Astrocyte (in vitro differentiated cells and primary cell): ENCODE measurements at regions not wholly inside any gene's neighbourhood (a gene's known extent, or its start where the extent isn't known, plus 50 kb on each side); places are given as distances from the start of the nearest gene placed in this dataset.
A peak's percentile ranks its signal among the peaks of the same experiment; 100 is the strongest.
"Not testable (repeated sequence)": the region's sequence is repeated elsewhere in the genome, so short reads cannot be mapped to it uniquely, and the experiment has no call there.

Experiments
- DNase-seq: peaks from one replicate; pipeline ENCODE4 v3.0.0-alpha.2; 2010; ENCODE audit warnings: low read depth
- FAIRE-seq: peaks from 2 replicates; lab custom pipeline; 2011; peaks lifted over from hg19 to GRCh38; lab: Jason Lieb, UNC
- H2AFZ ChIP-seq: 2 replicates; pipeline ENCODE4 v1.6.0; 2012; ENCODE audit warnings: low read depth, low read length, inconsistent platforms
- H3K27ac ChIP-seq: 2 replicates; pipeline ENCODE4 v1.5.1; 2011; ENCODE audit warnings: low read depth, low read length, inconsistent platforms
- H3K27me3 ChIP-seq: 2 replicates; pipeline ENCODE4 v1.6.0; 2011; ENCODE audit warnings: low read length, inconsistent platforms; ENCODE audit not compliant: insufficient read depth
- H3K36me3 ChIP-seq: 2 replicates; pipeline ENCODE4 v1.5.1; 2011; ENCODE audit warnings: low read length, inconsistent platforms; ENCODE audit not compliant: insufficient read depth
- H3K4me1 ChIP-seq: 2 replicates; pipeline ENCODE4 v1.5.1; 2011; ENCODE audit warnings: low read length, inconsistent platforms; ENCODE audit not compliant: insufficient read depth
- H3K4me2 ChIP-seq: 2 replicates; pipeline ENCODE4 v1.6.0; 2012; ENCODE audit warnings: low read length, inconsistent platforms
- H3K4me3 ChIP-seq: 2 replicates; pipeline ENCODE4 v1.5.1; 2011; ENCODE audit warnings: low read depth, mild to moderate bottlenecking, low read length, inconsistent platforms; ENCODE audit not compliant: insufficient read depth
- H3K79me2 ChIP-seq: 2 replicates; pipeline ENCODE4 v1.6.0; 2012; ENCODE audit warnings: mild to moderate bottlenecking, low read length, inconsistent platforms; ENCODE audit not compliant: insufficient read depth
- H3K9ac ChIP-seq: 2 replicates; pipeline ENCODE4 v1.6.0; 2012; ENCODE audit warnings: mild to moderate bottlenecking, low read length, inconsistent platforms
- H3K9me3 ChIP-seq: 2 replicates; pipeline ENCODE4 v1.5.1; 2012; ENCODE audit warnings: low read depth, mild to moderate bottlenecking, low read length, inconsistent platforms; ENCODE audit not compliant: insufficient read depth
- H4K20me1 ChIP-seq: 2 replicates; pipeline ENCODE4 v1.6.0; 2012; ENCODE audit warnings: low read length, inconsistent platforms; ENCODE audit not compliant: insufficient read depth
- H3K27ac Mint-ChIP-seq: one replicate; pipeline ENCODE4 v1.8.0; 2021; ENCODE audit warnings: mild to moderate bottlenecking, mixed read lengths; ENCODE audit not compliant: unreplicated experiment
- H3K27me3 Mint-ChIP-seq: one replicate; pipeline ENCODE4 v1.8.0; 2021; ENCODE audit warnings: low read depth, mixed read lengths; ENCODE audit not compliant: unreplicated experiment
- H3K36me3 Mint-ChIP-seq: one replicate; pipeline ENCODE4 v1.8.0; 2021; ENCODE audit warnings: low read depth, mixed read lengths; ENCODE audit not compliant: unreplicated experiment
- H3K4me1 Mint-ChIP-seq: one replicate; pipeline ENCODE4 v1.8.0; 2021; ENCODE audit warnings: low read depth, mixed read lengths; ENCODE audit not compliant: unreplicated experiment
- H3K4me3 Mint-ChIP-seq: one replicate; pipeline ENCODE4 v1.8.0; 2021; ENCODE audit warnings: mild to moderate bottlenecking, moderate library complexity, mixed read lengths; ENCODE audit not compliant: unreplicated experiment
- H3K9me3 Mint-ChIP-seq: one replicate; pipeline ENCODE4 v1.8.0; 2021; ENCODE audit warnings: mild to moderate bottlenecking, mixed read lengths; ENCODE audit not compliant: unreplicated experiment
- CTCF ChIP-seq: IDR thresholded peaks from 2 replicates; pipeline ENCODE4 v1.5.1; 2011; ENCODE audit warnings: low read depth, mild to moderate bottlenecking, inconsistent platforms, low read length, moderate library complexity; ENCODE audit not compliant: insufficient read depth
- EZH2 ChIP-seq: IDR thresholded peaks from 2 replicates; pipeline ENCODE4 v1.6.1; 2012; ENCODE audit warnings: mild to moderate bottlenecking, low read length, inconsistent platforms; ENCODE audit not compliant: insufficient read depth

- not testable (repeated sequence) for H4K20me1 ChIP-seq, DNase-seq, H3K9ac ChIP-seq, H3K79me2 ChIP-seq, H3K27me3 ChIP-seq, H3K4me1 Mint-ChIP-seq, H3K27ac Mint-ChIP-seq, H3K4me2 ChIP-seq, H3K27ac ChIP-seq, H3K9me3 ChIP-seq, H3K36me3 Mint-ChIP-seq, H3K4me3 Mint-ChIP-seq, H2AFZ ChIP-seq, H3K4me3 ChIP-seq, FAIRE-seq, H3K4me1 ChIP-seq, H3K27me3 Mint-ChIP-seq, H3K36me3 ChIP-seq
- H3K9me3 Mint-ChIP-seq = peaks cover 25% of the 10 kb centered on the region
Observed at GRCh38 chr7:115597220-115597619, 433.3 kb downstream of the TFEC start.

GRCh38 chr7:115593111-115593510 is 437.5 kb downstream of the TFEC start:
- H3K27ac ChIP-seq = no peak overlapping the region
- Mint-ChIP-seq H3K36me3 (no peaks in the 10 kb centered on the region), H3K9me3 (peaks cover 21% of the 10 kb centered on the region), H3K4me1 (no peaks in the 10 kb centered on the region), H3K27ac (no peak overlapping the region), H3K4me3 (no peak overlapping the region), H3K27me3 (no peaks in the 10 kb centered on the region)
- no peak for DNase-seq
- H3K4me3 ChIP-seq = no peak overlapping the region
- no peaks in the 10 kb centered on the region for H4K20me1 ChIP-seq
- FAIRE-seq = no peak
- no peaks in the 10 kb centered on the region for H3K36me3 ChIP-seq
- H3K9me3 ChIP-seq = no peaks in the 10 kb centered on the region
- no peaks in the 10 kb centered on the region for H3K4me1 ChIP-seq
- H3K79me2 ChIP-seq = no peaks in the 10 kb centered on the region
- H3K4me2 ChIP-seq = no peak overlapping the region
- H3K9ac ChIP-seq = no peak overlapping the region
- H2AFZ ChIP-seq = no peak overlapping the region
- H3K27me3 ChIP-seq = no peaks in the 10 kb centered on the region
- TF ChIP-seq CTCF (no peak), EZH2 (no peak)

GRCh38 chr7:115585015-115585718 is 445.4 kb downstream of the TFEC start:
- Mint-ChIP-seq H3K27me3 (no peaks in the 10 kb centered on the region), H3K4me1 (peaks cover 14% of the 10 kb centered on the region), H3K9me3 (peaks cover 8% of the 10 kb centered on the region), H3K4me3 (no peak overlapping the region), H3K27ac (peak overlapping the region; percentile 95), H3K36me3 (no peaks in the 10 kb centered on the region)
- Histone ChIP-seq H3K4me2 (peak overlapping the region; percentile 15), H3K79me2 (no peaks in the 10 kb centered on the region), H3K4me1 (peaks cover 6% of the 10 kb centered on the region), H3K9me3 (no peaks in the 10 kb centered on the region), H3K9ac (no peak overlapping the region), H3K27ac (no peak overlapping the region), H2AFZ (peak overlapping the region; percentile 61), H3K27me3 (no peaks in the 10 kb centered on the region), H3K36me3 (no peaks in the 10 kb centered on the region), H3K4me3 (no peak overlapping the region), H4K20me1 (no peaks in the 10 kb centered on the region)
- DNase-seq = peak; percentile 4
- FAIRE-seq = no peak
- TF ChIP-seq EZH2 (no peak), CTCF (no peak)
